HG02884 (cell line): ENCODE measurements at regions not wholly inside any gene's neighbourhood (a gene's known extent, or its start where the extent isn't known, plus 50 kb on each side); places are given as distances from the start of the nearest gene placed in this dataset.

Experiments used
- ATAC-seq: cut with Tn5 transposase; IDR thresholded peaks from one replicate; pipeline ENCODE4 v1.9.1; 2021; ENCODE audit warnings: mild to moderate bottlenecking, moderate library complexity; ENCODE audit not compliant: unreplicated experiment

DNA sequence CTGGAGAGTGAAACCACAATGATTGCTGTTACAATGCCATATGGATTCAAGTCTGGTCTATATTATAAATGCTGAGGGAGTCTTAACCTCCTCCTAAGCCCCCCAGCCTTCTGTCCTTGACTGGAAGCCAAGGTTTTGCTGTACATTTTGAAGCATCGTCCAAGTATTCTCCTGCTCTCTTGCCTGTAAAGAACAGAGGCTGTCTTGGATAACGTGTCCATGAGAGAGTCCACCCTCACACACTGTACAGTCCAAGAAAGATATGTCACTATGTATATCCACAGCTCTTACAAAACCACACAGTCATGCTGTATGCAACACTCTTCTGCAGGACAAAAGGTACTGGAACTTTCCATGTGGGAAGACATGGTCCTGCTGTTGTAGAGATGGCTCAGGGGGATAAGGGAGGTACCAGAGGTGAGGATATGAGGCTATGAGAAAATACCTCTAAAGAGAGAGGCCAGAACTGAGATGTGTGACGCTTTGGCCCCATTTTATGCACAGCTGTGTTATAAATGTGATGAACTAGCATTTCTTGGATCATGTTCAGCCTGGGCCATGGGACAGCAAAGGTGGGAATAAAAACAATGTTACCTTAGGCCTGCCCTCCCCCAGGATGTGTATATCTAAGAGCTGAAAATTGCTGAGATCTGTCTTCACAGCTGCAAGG is 678.6 kb downstream of the IQCM start:
- no peak for ATAC-seq

DNA sequence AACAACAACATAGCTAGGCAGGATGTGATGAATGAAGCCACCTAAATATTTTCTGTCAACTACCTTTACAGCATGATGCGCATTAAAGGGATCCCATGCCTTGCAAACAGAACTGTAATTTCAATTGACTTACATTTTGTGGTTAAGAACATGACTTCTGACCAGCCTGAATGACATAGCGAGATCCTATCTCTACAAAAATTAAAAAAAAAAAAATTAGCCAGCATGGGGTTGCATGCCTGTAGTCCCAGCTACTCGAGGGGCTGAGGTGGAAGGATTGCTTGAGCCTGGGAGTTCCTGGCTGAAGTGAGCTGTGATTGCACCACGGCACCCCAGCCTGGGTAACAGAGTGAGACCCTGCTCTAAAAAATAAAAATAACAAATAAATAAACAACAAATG is 680.6 kb downstream of the IQCM start:
- ATAC-seq = no peak

DNA sequence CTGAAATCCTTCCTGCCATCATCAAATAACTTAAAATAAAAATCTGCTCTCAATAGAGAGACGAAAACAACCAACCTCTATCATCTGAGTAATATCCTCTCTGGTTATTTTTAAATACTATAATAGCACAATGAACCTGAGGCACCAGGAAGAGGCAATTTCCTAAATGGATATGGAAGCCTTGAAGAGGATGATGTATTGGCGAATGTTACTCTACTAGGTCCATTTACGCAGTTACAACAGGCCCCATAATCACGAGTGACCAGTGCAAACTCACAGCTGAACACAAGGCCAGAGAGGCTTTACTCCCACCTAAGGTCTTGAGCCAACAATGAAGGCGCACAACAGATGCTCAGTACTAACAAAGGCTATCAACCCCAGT is 678.8 kb upstream of the NR3C2 start:
- no peak for ATAC-seq

DNA sequence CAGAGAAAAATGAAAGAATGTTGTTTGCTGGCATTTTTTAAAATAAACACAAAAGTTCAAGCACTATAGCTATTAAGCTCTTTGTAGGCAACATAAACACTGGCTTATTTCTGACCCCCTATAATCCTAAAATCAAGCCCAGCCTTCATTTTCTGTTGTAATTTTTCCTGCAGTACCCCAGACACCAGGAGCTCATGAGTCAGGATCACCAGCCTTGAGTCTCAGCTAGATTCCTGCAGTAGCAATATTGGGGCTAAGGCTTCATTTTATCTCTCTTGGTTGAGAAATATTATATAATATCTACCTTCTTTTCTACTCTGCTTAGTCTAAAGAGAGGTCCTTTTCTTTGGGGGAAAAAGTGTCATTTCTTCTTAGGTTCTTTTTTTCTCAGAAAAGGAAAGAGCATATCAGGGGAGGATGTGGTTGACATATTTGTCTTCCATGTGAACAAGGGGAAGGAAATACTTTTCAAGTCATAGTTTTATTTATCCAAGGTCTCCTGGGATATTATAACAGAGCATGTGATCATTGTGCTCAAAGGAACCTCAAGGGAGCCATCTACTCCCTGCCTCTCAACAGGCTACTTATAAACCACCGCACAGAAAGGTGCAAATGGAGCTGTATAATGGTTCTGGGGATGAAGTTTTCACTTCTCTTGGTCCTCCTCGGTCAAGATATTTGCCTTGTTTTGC is 678.3 kb upstream of the NR3C2 start:
- ATAC-seq = no peak

DNA sequence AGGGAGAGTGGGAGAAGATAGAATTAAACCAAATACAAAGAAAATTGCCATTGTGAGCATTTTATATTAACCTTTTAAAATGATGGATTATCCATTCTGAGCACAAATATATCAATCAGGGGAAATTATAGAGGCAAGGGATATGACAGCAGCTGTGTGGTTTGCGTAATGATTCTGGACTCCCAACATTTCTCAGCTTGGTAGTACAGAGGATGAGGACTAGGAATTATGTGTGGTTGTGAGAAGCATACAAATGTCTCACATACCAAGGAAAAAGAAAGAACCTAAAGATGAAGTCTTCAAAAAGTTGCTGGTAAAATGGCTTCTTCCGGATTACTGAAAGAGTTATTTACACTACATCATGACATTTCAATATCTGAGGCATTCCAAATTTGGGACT is 674.6 kb upstream of the NR3C2 start:
- no peak for ATAC-seq

DNA sequence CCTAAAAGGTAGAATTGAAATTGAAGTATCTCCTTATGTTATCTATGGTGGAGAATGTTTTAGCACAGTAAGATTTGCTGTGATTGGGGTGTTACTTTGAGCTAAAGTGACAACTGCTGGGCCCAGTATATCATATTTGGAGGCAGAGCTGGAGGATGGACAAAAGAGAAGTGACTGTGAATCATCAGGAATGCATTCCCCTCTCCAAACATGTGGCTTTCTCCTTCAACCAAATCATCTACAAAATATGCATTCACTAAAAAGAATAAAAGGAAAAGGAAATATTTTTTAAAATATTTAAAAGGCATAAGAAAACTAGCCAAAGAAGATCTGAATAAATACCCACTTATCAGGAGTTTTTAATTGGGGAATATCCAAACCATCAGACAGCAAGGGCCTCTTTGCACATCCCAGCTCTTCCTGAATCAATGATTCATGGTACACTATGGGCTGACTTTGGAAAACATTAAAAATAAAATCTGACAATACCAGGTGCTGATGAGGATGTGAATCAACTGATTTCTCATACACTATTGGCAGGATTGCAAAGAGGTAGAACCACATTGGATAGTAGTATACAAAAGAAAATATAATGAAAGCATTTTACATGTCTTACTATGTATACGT is 671.7 kb upstream of the NR3C2 start:
- no peak for ATAC-seq

DNA sequence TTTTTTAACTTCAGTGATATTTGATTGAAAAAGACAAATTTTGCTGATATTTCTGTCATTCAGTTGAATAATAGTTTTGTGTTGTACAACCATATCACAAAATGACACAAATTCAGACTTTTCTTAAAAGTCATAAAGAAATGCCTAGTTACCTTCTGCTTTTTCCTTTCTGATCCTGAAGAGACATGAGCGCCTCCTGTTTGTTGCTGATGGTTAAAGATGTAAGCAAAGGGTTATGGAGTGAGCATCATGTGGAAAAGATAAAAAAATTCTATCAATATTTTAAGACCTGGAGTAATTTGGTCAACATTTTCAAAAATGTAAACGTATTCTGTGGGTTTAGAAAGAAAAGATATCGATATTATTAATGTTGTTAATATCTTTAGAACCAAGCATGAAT is 669.9 kb upstream of the NR3C2 start:
- ATAC-seq = no peak

DNA sequence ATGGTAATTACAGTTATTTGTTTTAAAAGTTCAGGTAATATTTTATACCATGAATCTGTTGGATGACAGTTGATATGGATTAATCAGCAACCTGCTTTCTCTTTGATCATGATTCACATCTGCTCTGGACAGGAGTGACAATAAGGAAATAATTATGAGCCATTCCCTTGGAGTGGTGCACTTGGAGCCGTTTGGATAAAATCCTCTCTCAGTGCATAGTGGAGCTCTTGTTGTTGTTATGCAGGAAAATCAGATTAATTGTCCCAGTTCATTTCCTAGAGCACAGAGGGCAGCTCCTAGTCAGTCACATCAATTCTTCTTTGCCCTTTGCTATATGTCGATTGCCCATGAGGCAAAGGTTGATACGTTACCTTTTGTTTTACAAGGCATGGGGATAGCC is 668.3 kb upstream of the NR3C2 start:
- no peak for ATAC-seq

DNA sequence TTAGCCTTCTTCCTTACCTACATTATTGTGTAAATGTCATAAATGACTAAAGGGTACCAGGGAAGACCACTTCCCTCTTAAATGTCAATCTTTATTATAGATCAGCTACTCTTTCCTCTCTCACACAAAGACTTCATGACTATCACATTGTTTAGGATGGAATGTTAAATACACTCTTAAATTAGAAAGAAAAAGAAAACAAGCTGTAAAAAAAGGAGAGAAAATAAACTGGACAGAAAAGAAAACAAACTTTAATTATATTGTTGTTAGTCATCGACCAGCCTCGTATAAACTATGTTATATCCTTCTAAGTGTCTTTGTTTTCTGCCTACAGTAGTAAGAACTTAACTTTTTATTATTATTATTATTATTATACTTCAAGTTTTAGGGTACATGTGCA is 666.4 kb upstream of the NR3C2 start:
- ATAC-seq = no peak

DNA sequence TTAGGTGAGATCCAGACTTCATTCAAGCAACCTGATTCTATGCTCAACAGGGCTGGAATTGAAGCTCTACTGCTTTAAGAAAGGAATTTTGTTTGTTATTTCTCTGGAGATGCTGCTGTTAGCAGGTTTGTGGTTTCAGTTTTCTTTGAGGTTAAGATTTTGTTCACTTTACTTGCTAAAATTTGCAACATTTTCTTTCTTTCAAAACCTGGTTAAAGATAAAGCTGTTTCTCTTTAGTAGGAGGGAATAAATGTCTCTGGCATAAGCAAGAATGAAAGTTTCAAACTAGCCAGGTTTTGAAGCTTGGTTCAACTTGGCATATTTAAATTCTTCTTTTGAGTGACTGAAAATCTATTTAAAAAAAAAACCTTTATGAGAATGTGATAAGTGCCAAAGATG is 660.6 kb upstream of the NR3C2 start:
- ATAC-seq = no peak

DNA sequence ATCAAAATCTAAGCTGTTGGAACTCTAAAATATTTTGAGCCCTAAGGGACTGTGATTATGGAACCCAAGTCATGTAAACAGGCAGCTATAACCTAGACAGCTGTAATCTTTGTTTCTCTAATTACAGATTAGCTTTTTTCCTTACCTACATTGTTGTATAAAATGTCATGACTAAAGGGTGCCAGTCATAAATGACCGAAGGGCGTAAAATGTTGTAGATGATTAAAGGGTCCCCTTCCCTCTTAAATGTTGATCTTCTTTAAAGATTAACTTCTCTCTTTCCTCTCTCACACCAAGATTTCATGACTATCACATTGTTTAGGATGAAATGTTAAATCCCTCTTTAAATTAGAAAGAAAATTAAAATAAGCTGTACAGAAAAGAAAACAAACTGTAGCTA is 659.4 kb upstream of the NR3C2 start:
- ATAC-seq = no peak

DNA sequence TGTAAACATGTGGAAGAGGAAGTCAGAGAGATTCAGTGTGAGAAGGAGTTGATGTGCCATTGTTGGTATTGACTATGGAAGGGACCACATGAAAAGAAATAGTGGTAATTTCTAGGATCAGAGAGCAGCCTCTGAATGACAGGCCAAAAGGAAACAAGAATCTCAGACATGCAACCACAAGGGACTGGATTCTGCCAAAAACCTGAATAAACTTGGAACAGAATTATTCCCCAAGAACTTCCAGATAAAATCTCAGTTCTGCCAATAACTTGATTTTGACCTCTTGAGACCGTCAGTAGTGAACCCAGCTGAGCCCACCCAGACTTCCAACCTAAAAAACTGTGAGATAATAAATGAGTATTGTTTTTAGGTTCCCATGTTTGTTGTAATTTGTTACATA is 653.6 kb upstream of the NR3C2 start:
- no peak for ATAC-seq

DNA sequence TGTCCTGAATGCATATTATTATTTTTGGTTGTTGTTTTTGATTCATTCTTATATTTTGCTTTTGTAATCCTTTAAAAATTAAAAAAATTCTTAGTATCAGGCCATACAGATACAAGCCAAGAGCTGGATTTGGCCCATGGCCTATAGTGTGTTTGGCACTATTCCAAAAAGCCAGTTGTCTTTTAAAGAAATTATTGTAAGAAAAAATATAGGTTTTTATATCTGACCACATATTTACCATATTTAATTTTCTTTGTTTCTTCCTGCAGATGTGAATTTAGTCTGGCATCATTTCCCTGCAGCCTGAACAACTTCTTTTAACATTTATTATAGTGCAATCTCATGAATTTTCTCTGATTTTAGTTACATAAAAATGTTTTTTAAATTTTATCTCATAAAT is 652.8 kb upstream of the NR3C2 start:
- no peak for ATAC-seq

DNA sequence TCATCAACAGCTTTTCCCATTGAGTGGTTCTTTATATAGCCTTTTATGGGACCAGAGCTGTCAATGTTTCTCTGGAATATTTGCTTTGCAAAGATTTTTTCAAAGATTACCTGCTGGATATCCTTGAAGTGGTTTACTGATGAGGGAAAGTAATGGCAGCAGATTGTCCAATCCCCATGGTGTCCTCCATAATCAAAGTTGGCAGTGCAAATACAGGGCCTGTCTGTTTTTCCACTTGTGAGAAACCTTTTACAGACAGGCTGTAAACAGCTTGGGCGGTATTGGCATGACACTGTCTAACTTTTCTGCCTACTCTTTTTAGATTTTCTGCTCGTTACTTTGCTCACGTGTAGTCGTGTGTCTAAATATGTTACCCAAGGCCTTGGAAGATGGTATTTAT is 641.9 kb upstream of the NR3C2 start:
- ATAC-seq = no peak

DNA sequence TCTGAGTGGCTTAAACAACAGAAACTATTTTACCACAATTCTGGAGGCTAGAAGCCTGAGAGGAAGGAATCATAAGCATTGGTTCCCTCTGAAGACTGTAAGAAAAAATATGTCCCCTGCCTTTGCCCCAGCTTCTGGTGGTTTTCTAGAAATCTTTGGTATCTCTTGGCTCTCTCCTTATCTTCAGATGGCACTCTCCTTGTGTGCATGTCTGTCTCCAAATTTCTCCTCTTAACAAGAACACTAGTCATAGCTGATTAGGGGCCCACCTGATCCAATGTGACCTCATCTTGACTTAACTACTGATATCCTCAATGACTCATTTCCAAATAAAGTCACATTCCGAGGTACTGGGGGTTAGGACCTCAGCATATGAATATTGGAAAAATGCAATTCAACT is 635.0 kb upstream of the NR3C2 start:
- ATAC-seq = no peak

DNA sequence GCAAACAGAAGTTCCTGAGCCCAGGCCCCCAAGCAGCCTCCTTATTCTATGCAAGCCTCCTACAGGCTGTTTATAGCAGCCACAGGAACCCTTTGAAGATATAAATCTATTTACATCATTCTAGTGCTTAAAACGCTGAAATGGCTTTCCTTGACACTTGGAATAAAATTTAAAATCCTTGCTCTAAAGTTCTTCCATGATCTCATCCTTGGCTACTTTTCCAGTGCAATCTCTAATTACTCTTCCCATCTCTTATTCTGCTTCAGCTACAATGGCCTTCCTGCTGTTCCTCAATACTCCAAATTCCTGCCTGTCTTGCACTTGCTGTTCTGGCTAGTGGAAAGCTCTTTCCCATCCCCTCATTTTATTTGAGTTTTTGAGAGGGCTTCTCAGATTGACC is 634.2 kb upstream of the NR3C2 start:
- ATAC-seq = no peak

DNA sequence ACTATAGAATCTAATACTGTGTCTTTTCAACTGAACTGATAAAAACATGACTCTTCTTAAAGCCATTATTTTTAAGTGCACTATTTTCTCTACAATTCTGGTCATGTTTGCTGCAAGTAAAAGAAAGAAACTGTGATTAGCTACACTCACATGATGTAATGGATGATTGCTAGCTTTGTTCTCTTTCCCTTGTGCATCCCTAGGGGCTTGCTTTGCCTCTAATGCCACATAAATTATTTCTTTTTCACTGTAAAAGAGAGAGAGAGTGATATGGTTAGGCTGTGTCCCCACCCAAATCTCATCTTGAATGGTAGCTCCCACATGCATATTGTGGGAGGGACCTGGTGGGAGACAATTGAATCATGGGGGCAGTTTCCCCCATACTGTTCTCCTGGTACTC is 630.2 kb upstream of the NR3C2 start:
- no peak for ATAC-seq

DNA sequence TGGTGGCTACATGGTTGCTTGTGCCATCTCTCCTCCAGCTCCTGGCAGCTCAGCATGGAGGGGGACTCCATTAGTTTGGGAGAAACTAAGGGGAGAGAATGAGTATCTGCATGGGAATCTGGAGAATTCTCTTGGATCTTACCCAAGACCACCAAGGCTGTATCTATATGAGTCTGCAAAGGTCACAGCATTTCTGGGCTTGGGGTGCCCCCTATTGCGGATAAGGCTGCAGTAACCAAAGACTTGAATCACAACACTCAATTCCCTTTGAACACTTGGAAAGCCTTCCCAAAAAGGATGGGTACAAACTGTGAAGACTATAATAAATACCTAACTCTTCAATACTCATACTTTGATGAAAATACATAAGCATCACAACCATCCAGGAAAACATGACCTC is 623.5 kb upstream of the NR3C2 start:
- ATAC-seq = no peak

DNA sequence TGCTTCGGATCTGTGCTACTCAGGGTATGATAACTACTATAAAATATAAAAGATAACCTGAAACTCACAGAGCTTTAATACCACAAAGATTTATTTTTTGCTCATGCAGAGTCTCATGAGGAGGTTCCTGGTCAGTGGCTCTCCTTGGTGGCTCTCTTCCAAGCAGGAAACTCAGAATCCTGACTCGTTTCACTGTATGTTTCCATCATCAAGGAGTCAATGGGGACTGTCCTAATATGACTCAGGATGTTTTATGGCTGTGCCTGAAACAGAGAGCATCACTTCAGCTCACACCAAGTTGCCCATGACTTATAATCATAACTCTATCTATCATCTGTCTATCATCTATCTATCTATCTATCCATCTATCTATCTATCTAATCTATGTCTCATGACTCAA is 620.8 kb upstream of the NR3C2 start:
- ATAC-seq = no peak

DNA sequence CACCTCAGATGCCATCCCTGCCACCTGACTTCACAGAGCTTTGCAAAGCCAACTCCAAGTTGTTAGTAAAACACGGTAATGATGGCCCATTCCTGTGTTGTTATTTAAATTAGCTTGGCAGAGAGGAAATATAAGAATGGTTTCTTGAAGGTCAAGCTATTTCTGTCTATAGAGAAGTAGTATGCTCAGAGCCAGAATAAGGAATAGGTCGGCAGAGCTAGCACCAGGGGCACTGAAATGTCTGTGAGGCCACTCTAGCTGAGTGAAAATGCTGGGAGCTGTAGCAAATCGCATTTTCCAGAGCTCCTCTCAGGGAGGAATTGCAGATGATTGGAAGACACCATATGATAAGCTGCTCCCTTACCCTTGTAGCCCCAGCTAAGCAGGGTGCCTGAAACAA is 615.4 kb upstream of the NR3C2 start:
- ATAC-seq = no peak

DNA sequence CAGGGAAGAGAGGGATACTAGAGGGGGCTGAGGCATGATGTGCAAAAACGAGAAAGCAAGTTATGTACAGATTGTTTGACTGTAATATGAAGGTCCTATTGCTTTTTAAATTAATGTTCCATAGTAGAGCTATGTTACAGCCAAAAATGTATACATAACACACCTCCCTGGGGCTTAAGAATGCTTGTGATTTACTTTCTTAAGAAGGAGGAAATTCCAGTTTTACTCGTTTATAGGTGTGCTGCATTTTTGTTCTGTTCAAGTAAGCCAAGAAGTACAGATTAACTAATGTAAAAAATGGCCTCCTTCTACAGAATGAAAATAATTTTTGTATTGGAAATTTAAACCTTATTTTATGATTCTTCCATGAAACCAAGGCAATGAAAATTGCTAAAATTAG is 614.4 kb upstream of the NR3C2 start:
- ATAC-seq = no peak

DNA sequence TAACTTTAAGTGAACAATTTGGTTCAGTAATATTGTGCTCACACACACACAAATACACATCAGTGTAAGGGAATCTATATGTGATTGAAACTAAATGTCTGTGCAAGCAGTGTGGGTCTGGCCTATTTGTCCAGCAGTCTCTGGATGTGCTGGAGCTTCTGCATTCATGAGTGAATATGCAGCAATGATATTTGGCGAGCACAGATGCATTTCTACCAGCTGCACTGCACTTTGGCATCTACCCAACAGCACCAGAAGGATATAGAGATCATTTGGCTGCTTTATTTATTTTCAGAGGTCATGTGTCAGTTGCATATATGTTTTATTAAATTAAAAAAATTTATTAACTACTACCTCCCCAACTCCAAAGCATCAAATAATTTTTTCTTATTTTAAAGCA is 613.4 kb upstream of the NR3C2 start:
- no peak for ATAC-seq

DNA sequence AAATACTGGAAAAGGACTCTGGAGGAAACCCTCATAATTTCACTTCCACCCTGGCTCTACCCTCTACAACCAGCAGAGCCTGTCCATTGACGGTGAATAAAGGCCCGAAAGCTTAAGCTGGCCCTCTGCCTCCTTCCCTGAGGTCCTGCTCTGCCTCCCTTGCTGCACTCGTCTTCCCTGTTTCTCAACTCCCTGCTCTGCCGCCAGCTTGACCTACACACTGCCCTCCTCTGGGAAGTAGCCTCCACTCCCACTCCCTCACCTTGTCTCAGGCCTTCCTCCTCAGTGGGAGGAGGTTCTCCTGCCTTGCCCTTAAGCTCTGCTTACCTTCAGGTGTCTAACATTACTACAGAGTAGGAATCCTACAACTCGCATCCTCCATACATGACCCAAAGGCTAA is 608.6 kb upstream of the NR3C2 start:
- no peak for ATAC-seq
